Prostate gland (tissue), 2 donors: ENCODE measurements at regions not wholly inside any gene's neighbourhood (a gene's known extent, or its start where the extent isn't known, plus 50 kb on each side); places are given as distances from the start of the nearest gene placed in this dataset.

Source experiments
- DNase-seq: peaks from one replicate; pipeline ENCODE4 v3.0.0-alpha.2; 2019; ENCODE audit warnings: low spot score
- H3K27ac ChIP-seq, 2 donors: fragments of 200-600 bp; sonication (generic); 2 replicates each; pipeline ENCODE4 v1.5.1; 2017 to 2019
- H3K27me3 ChIP-seq: fragments of 200-600 bp; sonication (generic); replicated peaks from 2 replicates; pipeline ENCODE4 v1.5.1; 2019; ENCODE audit not compliant: insufficient read depth
- H3K36me3 ChIP-seq, 2 donors: fragments of 200-600 bp; sonication (generic); 1 replicate in 1 of 2; 2 replicates in 1 of 2; pipeline versions ENCODE4 v1.5.1 to v1.8.1; 2017 to 2019
- H3K4me1 ChIP-seq: fragments of 200-600 bp; sonication (generic); replicated peaks from 2 replicates; pipeline ENCODE4 v1.5.1; 2019
- H3K4me3 ChIP-seq, 2 donors: fragments of 200-600 bp; sonication (generic); 2 replicates each; pipeline ENCODE4 v1.5.1; 2017 to 2019
- H3K9me3 ChIP-seq: fragments of 200-600 bp; sonication (generic); 2 replicates; pipeline ENCODE4 v1.5.1; 2017
- POLR2A ChIP-seq: fragments of 450-650 bp; IDR thresholded peaks from one replicate; pipeline ENCODE4 v1.6.1; 2016; ENCODE audit warnings: antibody characterized with exemption, mild to moderate bottlenecking
- POLR2AphosphoS5 ChIP-seq: sonication (generic); formaldehyde crosslinking; IDR thresholded peaks from one replicate; pipeline ENCODE4 v1.6.1; 2017; ENCODE audit warnings: antibody characterized with exemption
- WGBS: methylation state at CpG from one replicate; pipeline ENCODE4 v1.1.5; 2018; 5-methylcytosine and 5-hydroxymethylcytosine counted together
- intact Hi-C: fragments of 100-400 bp; cut with DNase I; formaldehyde crosslinking; loops from one replicate; pipeline ENCODE4 v1.14.2; 2022
- TF ChIP-seq, protein P1 (sequence below), 4 experiments: fragments of 200-600 bp in 2 of 4; fragments of 450-650 bp in 2 of 4; sonication (generic) in 2 of 4; IDR thresholded peaks; 1 replicate in 3 of 4; 2 replicates in 1 of 4; pipeline ENCODE4 v1.5.1; 2016 to 2019; ENCODE audit warnings: antibody characterized with exemption in 4 of 4, mild to moderate bottlenecking in 2 of 4, moderate library complexity in 2 of 4

DNA sequence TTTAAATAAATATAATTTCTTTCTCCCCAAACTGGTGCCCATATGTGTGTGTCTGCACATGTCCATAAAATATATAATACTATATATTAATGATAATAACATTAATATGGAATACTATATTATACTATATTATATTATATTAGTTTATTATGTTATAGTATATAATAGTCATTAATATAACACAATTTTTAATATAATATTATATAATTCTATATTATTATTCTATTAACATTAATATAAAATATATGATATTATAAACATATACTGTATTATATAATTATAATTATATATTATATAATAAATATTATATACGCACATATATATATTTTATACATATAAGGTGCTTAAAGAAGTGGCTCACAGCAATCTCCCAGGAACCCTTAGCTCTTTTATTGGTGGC lies 513.0 kb upstream of the CDH11 start:
- WGBS: 89% methylated on average over 1 of the region's 1 CpG
- Histone ChIP-seq H3K4me3 (no peak overlapping the region), H3K4me1 (no peaks in the 10 kb centered on the region), H3K27ac (no peak overlapping the region), H3K27me3 (no peaks in the 10 kb centered on the region), H3K9me3 (no peaks in the 10 kb centered on the region), H3K36me3 (no peaks in the 10 kb centered on the region)
- no peak for DNase-seq
- TF ChIP-seq POLR2A (no peak), POLR2AphosphoS5 (no peak)
- TF ChIP-seq, protein P1, sequence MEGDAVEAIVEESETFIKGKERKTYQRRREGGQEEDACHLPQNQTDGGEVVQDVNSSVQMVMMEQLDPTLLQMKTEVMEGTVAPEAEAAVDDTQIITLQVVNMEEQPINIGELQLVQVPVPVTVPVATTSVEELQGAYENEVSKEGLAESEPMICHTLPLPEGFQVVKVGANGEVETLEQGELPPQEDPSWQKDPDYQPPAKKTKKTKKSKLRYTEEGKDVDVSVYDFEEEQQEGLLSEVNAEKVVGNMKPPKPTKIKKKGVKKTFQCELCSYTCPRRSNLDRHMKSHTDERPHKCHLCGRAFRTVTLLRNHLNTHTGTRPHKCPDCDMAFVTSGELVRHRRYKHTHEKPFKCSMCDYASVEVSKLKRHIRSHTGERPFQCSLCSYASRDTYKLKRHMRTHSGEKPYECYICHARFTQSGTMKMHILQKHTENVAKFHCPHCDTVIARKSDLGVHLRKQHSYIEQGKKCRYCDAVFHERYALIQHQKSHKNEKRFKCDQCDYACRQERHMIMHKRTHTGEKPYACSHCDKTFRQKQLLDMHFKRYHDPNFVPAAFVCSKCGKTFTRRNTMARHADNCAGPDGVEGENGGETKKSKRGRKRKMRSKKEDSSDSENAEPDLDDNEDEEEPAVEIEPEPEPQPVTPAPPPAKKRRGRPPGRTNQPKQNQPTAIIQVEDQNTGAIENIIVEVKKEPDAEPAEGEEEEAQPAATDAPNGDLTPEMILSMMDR (IDR thresholded peaks at IDR 0.05): no peak
- intact Hi-C loops: no loop called here

DNA sequence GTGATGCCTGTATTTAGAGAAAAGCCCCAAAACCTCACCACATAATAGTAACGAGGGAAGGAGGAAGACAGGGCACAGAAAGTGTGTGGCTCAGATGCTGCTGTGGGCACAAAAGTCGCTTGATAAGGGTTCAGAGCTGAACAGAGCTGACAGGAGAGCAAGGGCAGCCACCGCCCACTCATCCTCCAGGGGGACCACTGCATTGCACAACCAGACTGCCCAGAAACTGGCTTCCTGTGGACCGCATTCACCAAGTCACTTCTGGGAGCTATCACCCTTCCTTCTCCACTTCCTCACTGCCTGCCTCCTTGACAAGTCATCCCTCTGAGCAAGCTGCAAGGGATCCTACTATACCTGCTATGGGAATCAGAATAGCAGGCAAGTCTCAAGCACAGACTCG lies 512.4 kb upstream of the CDH11 start:
- intact Hi-C loops: no loop called here
- WGBS: 90% methylated on average over 5 of the region's 5 CpGs

DNA sequence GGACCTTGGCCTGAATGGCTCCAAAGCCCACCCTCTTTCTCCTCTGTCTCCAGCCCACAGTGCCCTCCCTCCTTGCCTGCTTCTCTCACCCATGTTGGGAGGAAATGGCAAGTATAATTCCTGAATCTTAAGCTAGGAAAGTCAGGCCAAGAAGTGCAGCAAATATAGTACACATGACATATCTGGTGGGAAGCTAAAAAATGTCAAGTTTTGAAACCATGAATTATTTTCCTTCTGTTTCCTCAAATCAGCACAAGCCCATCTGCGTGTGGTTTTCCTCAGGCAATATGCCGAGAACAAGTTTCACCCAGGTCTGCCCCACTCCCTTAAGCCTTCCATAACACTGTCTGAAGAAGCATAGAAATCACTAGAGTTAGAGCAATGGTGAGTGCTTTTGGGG lies 502.8 kb upstream of the CDH11 start:
- Histone ChIP-seq H3K27me3 (no peaks in the 10 kb centered on the region), H3K27ac (no peak overlapping the region), H3K4me3 (no peak overlapping the region), H3K4me1 (no peaks in the 10 kb centered on the region), H3K9me3 (no peaks in the 10 kb centered on the region), H3K36me3 (no peaks in the 10 kb centered on the region)
- no peak for TF ChIP-seq POLR2A
- TF ChIP-seq, protein P1 (IDR thresholded peaks at IDR 0.05): no peak
- no peak for TF ChIP-seq POLR2AphosphoS5
- intact Hi-C loops: no loop called here
- 73% methylated on average over 2 of the region's 2 CpGs for WGBS
- DNase-seq: no peak

More for the DNA sequence above, 512.4 kb upstream of the CDH11 start:
- Histone ChIP-seq H3K4me3 (no peak overlapping the region), H3K27me3 (no peaks in the 10 kb centered on the region), H3K27ac (no peak overlapping the region), H3K9me3 (no peaks in the 10 kb centered on the region), H3K4me1 (no peaks in the 10 kb centered on the region), H3K36me3 (no peaks in the 10 kb centered on the region)
- TF ChIP-seq, protein P1 (IDR thresholded peaks at IDR 0.05): no peak
- TF ChIP-seq POLR2AphosphoS5 (no peak), POLR2A (no peak)
- DNase-seq: no peak

DNA sequence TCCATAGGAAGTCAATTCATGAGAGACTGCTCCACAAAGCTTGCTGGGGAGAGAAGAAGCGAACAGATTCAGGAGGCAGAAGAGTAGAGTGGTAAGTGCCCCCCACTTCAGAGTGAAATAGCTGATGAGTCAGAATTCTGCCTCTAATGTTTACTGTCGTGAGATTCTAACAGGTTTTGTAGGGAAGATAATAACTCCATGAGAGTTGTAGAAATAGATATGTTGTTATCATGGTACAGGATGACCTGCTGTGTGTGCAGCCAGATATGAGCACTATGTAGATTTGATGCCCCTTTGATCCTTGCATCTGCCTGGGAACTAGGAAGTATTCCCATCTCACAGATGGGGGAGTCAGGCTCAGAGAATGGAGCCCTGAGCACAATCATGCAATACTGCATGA lies 502.4 kb upstream of the CDH11 start:
- H3K9me3 ChIP-seq: no peaks in the 10 kb centered on the region
- TF ChIP-seq, protein P1 (IDR thresholded peaks at IDR 0.05): no peak
- no peak for TF ChIP-seq POLR2A
- TF ChIP-seq POLR2AphosphoS5: no peak
- no peak overlapping the region for H3K27ac ChIP-seq
- H3K4me3 ChIP-seq: no peak overlapping the region
- DNase-seq: no peak
- H3K36me3 ChIP-seq: no peaks in the 10 kb centered on the region
- WGBS: 88% methylated on average over 2 of the region's 2 CpGs
- no peaks in the 10 kb centered on the region for H3K4me1 ChIP-seq
- no peaks in the 10 kb centered on the region for H3K27me3 ChIP-seq
- intact Hi-C loops: no loop called here

DNA sequence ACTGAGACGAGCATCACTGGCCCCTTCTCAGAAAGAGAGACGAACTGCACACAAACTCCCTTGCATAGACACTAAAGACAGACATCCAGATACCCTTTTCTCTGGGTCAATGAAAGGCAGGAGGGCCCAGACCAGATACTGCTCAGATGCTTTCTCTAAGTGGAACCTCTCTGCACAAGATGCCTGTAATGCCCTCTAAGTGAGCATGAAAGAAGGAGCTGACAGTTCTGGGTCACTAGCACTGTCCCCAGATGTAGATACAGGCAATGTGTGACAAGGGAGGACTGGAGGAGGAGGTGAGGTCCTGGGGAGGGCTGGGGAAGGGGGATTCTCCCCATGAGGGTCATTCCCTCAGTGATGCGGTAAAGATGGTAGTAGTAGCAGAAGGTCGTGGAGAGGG lies 501.0 kb upstream of the CDH11 start:
- no peak for DNase-seq
- no peaks in the 10 kb centered on the region for H3K4me1 ChIP-seq
- 92% methylated on average over 4 of the region's 4 CpGs for WGBS
- intact Hi-C loops: no loop called here
- H3K27me3 ChIP-seq: no peaks in the 10 kb centered on the region
- H3K4me3 ChIP-seq: no peak overlapping the region
- TF ChIP-seq POLR2AphosphoS5: no peak
- TF ChIP-seq, protein P1 (IDR thresholded peaks at IDR 0.05): no peak
- no peak for TF ChIP-seq POLR2A
- H3K27ac ChIP-seq: no peak overlapping the region
- no peaks in the 10 kb centered on the region for H3K36me3 ChIP-seq
- no peaks in the 10 kb centered on the region for H3K9me3 ChIP-seq
